Psoas muscle (tissue), 7 donors: ENCODE measurements at regions not wholly inside any gene's neighbourhood (a gene's known extent, or its start where the extent isn't known, plus 50 kb on each side); places are given as distances from the start of the nearest gene placed in this dataset.

ENCODE experiments used
- ATAC-seq, 4 donors: fragments of 200-7000 bp; cut with Tn5 transposase; one replicate each; pipeline ENCODE4 v1.9.1; 2020; ENCODE audit warnings: moderate library complexity in 3 of 4, mild to moderate bottlenecking in 2 of 4
- DNase-seq, 2 donors: peaks; one replicate each; pipeline ENCODE4 v3.0.0-alpha.2; 2020
- H3K27ac ChIP-seq: fragments of 200-600 bp; one replicate; pipeline ENCODE4 v1.8.0; 2022
- H3K27me3 ChIP-seq, 3 donors: fragments of 200-600 bp in 1 of 3; one replicate each; pipeline versions ENCODE4 v1.6.1 to v1.8.0; 2013 to 2022; ENCODE audit warnings: low read length in 2 of 3, mild to moderate bottlenecking in 2 of 3, moderate library complexity in 1 of 3; ENCODE audit not compliant: insufficient read depth in 3 of 3
- H3K36me3 ChIP-seq, 2 donors: fragments of 200-600 bp in 1 of 2; one replicate each; pipeline versions ENCODE4 v1.6.1 to v1.8.0; 2013 to 2022; ENCODE audit warnings: low read depth in 1 of 2, mild to moderate bottlenecking in 1 of 2, moderate library complexity in 1 of 2; ENCODE audit not compliant: insufficient read depth in 1 of 2
- H3K4me1 ChIP-seq: fragments of 200-600 bp; one replicate; pipeline ENCODE4 v1.8.0; 2022
- H3K4me3 ChIP-seq: fragments of 200-600 bp; one replicate; pipeline ENCODE4 v1.8.0; 2022; ENCODE audit warnings: mild to moderate bottlenecking
- H3K9me3 ChIP-seq: fragments of 200-600 bp; one replicate; pipeline ENCODE4 v1.8.0; 2022
- WGBS, 3 donors: extraction: QIAGEN DNeasy Blood & Tissue Kit; methylation state at CpG; one replicate each; pipeline versions ENCODE4 v1.1.6 to v1.1.7; 2013; 5-methylcytosine and 5-hydroxymethylcytosine counted together
- intact Hi-C, 2 donors: fragments of 100-400 bp; cut with DNase I; formaldehyde crosslinking; loops; one replicate each; pipeline versions ENCODE4 v1.11.0 to v1.14.2; 2022
- TF ChIP-seq, protein P1 (sequence below): fragments of 200-600 bp; IDR thresholded peaks from one replicate; pipeline ENCODE4 v1.8.0; 2022; ENCODE audit warnings: antibody characterized with exemption
- donor health status: healthy with polysubstance abuse.
- donor health status: DM: no; HTN: no; CAD: no; lungs with moderate emphysema.
- donor health status: Bipolar disorder and iron deficiency.
- donor health status: healthy.
- donor health status: DM: yes; HTN: yes; CAD: no.
- donor health status: DM: no; HTN: no; CAD: no.
- donor health status: DM: yes; HTN: yes; CAD: no.

DNA sequence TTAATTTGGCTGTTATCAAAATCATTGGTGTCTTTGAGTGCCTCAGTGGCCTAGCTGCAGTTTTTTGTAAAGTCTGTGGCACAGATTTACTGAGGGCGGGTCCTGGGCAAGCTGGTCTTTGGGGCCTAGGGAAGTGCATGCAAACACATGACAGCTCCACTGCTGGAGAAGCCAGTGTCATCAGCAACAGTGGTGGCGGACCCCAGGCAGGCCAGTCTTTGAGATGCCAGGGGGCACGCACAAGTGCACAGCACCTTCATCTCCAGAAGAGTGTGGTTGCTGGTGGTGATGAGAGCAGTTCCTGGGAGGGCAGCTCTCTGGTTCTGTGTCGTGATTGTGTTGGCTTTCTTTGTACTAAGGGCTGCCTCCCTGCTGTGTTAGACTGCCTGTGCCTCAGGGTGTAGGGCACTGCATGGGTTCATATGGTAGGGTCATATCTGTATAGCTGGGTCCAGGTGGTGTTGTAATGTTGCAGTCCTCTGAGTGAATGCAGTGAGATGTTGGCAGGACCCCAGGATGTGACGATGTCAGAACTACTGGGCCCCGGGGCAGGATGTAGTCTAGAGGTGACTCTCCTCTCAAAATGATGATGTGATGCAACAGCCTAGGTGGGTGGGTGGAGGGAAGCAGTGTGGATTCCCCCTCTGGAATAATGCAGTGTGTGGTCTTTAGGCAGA lies 646.7 kb upstream of the CDH2 start:
- ATAC-seq (no peak), DNase-seq (peak in 1 of 2 donors; percentile 15)
- no peak overlapping the region for H3K27ac ChIP-seq
- 87 to 88% (median 87%) methylated on average over 6 of the region's 6 CpGs for WGBS, 3 donors
- no peaks in the 10 kb centered on the region for H3K27me3 ChIP-seq
- no peaks in the 10 kb centered on the region for H3K36me3 ChIP-seq
- TF ChIP-seq, protein P1, sequence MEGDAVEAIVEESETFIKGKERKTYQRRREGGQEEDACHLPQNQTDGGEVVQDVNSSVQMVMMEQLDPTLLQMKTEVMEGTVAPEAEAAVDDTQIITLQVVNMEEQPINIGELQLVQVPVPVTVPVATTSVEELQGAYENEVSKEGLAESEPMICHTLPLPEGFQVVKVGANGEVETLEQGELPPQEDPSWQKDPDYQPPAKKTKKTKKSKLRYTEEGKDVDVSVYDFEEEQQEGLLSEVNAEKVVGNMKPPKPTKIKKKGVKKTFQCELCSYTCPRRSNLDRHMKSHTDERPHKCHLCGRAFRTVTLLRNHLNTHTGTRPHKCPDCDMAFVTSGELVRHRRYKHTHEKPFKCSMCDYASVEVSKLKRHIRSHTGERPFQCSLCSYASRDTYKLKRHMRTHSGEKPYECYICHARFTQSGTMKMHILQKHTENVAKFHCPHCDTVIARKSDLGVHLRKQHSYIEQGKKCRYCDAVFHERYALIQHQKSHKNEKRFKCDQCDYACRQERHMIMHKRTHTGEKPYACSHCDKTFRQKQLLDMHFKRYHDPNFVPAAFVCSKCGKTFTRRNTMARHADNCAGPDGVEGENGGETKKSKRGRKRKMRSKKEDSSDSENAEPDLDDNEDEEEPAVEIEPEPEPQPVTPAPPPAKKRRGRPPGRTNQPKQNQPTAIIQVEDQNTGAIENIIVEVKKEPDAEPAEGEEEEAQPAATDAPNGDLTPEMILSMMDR, result no peak
- no peak overlapping the region for H3K4me3 ChIP-seq
- no peaks in the 10 kb centered on the region for H3K9me3 ChIP-seq
- H3K4me1 ChIP-seq, result no peaks in the 10 kb centered on the region
- intact Hi-C loops, result no loop called here

DNA sequence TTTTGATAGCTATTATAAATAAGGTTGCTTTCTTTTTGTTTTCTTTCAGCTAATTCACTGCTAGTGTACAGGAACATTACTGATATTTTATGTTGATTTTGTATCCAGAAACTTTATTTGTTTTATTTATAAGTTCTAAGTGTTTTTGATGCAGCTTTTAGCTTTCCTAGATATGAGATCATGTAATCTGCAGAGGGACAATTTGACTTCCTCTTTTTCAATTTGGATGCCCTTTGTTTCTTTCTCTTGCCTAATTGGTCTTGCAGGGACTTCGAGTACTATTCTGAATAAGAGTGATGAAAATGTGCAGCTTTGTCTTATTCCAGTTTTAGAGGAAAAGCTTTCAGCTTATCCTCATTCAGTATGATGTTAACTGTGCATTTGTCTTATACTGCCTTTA lies 643.4 kb upstream of the CDH2 start:
- H3K36me3 ChIP-seq, result no peaks in the 10 kb centered on the region
- no peaks in the 10 kb centered on the region for H3K9me3 ChIP-seq
- intact Hi-C loops, result no loop called here
- ATAC-seq (no peak), DNase-seq (no peak)
- no peaks in the 10 kb centered on the region for H3K27me3 ChIP-seq
- H3K4me1 ChIP-seq, result no peaks in the 10 kb centered on the region
- 56 to 63% (median 58%) methylated on average over 1 of the region's 1 CpG for WGBS, 3 donors
- H3K4me3 ChIP-seq, result no peak overlapping the region
- H3K27ac ChIP-seq, result no peak overlapping the region
- TF ChIP-seq, protein P1, result no peak

DNA sequence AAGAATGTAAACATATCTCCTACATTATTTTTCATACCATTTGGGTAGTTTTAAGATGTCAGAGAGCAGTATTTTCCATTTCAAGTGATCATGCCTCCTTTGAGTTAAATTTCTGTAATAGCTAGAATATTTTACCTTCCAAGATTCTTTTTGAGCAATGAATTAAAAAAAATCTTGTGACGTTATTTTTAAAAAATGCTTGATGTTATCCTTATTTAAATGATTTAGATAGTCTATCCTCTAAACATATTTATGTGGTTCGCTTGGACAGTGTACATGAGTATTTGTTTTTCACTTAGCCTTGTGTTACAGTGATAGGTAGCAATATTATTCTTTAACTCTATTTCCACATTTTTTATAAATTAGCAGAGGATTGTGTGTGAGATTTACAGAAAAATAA lies 639.2 kb upstream of the CDH2 start:
- H3K4me1 ChIP-seq, result no peaks in the 10 kb centered on the region
- H3K27ac ChIP-seq, result no peak overlapping the region
- no peak overlapping the region for H3K4me3 ChIP-seq
- no peaks in the 10 kb centered on the region for H3K36me3 ChIP-seq
- 71 to 78% (median 76%) methylated on average over 2 of the region's 2 CpGs for WGBS, 3 donors
- intact Hi-C loops, result no loop called here
- no peak for ATAC-seq
- TF ChIP-seq, protein P1, result no peak
- no peaks in the 10 kb centered on the region for H3K27me3 ChIP-seq
- no peaks in the 10 kb centered on the region for H3K9me3 ChIP-seq
- DNase-seq, result no peak

DNA sequence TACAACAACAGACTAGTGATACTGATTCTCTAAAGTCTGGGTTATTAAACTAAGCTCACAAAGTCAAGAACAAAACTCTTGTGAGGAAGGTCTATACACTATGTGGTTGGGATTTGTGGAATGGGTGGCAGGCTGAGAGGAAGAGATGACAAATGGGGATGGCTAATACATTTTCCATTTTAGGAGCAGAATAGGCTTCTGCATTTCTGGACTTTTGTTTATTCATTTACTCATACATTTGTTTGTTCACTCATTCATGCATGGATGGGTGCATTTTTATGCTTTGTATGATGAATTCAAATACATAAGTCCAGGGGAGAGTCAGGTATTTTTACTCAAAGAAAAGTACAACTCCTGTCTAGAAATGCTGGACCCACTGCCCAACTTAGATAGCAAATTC lies 637.4 kb upstream of the CDH2 start:
- Histone ChIP-seq H3K4me3 (no peak overlapping the region), H3K9me3 (no peaks in the 10 kb centered on the region), H3K27me3 (no peaks in the 10 kb centered on the region), H3K36me3 (no peaks in the 10 kb centered on the region), H3K4me1 (no peaks in the 10 kb centered on the region), H3K27ac (no peak overlapping the region)
- no peak for DNase-seq
- TF ChIP-seq, protein P1, result no peak
- intact Hi-C loops, result no loop called here
- no peak for ATAC-seq

DNA sequence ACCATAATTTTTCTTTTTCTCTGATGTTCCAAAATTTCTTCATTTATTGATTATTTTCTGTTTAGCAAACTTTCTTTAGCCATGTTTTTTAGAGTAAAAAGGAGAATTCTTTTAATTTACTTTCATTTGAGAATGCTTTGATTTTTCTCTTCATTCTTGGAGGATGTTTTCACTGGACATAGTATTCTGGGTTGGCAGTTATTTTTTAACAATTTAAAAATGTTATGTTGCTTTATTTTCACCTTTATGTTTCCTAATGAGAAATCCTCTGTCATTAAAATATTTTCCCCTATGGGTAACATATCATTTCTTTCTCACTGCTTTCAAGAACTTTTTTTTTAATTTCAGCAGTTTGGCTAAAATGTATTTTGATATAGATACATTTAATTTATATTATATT lies 631.4 kb upstream of the CDH2 start:
- Histone ChIP-seq H3K27me3 (no peaks in the 10 kb centered on the region), H3K36me3 (no peaks in the 10 kb centered on the region), H3K9me3 (peaks cover 6% of the 10 kb centered on the region), H3K4me3 (no peak overlapping the region), H3K27ac (no peak overlapping the region), H3K4me1 (no peaks in the 10 kb centered on the region)
- TF ChIP-seq, protein P1, result no peak
- intact Hi-C loops, result no loop called here
- DNase-seq (no peak), ATAC-seq (no peak)
